Tibial nerve (tissue), 3 donors: ENCODE measurements at regions not wholly inside any gene's neighbourhood (a gene's known extent, or its start where the extent isn't known, plus 50 kb on each side); places are given as distances from the start of the nearest gene placed in this dataset.

Experiments used
- EP300 ChIP-seq, 2 donors: sonication (generic); formaldehyde crosslinking; IDR thresholded peaks; one replicate each; pipeline ENCODE4 v1.6.1; 2017; ENCODE audit warnings: antibody characterized with exemption in 2 of 2, mild to moderate bottlenecking in 1 of 2
- POLR2A ChIP-seq, 2 donors: fragments of 450-650 bp; IDR thresholded peaks; one replicate each; pipeline ENCODE4 v1.6.1; 2017; ENCODE audit warnings: antibody characterized with exemption in 2 of 2, mild to moderate bottlenecking in 2 of 2, moderate library complexity in 2 of 2

- TF ChIP-seq POLR2A (IDR thresholded peaks at IDR 0.05) (no peak), EP300 (IDR thresholded peaks at IDR 0.05) (no peak)
These were observed 56.5 kb downstream of the BLID start for GRCh38 chr11:122059565-122059964.
